ENCODE measurements at regions not wholly inside any gene's neighbourhood (a gene's known extent, or its start where the extent isn't known, plus 50 kb on each side); places are given as distances from the start of the nearest gene placed in this dataset.

- no peak for TF ChIP-seq ZNF621 (tag by site-specific recombination; IDR thresholded peaks at IDR 0.05)
- TF ChIP-seq ZNF274 (IDR thresholded peaks at IDR 0.05; ENCODE audit: low read length): no peak
- TF ChIP-seq ZNF274 (tag by site-specific recombination; IDR thresholded peaks at IDR 0.05; ENCODE audit: borderline replicate concordance): no peak
- TF ChIP-seq CTCF (tag by site-specific recombination; IDR thresholded peaks at IDR 0.05): no peak
- H3K4me1 ChIP-seq (ENCODE audit: control insufficient read depth, insufficient read depth, low read length): no peaks in the 10 kb centered on the region
- H3K4me3 ChIP-seq (ENCODE audit: low read depth, low read length): no peak overlapping the region
- ChIA-PET CTCF (no interaction called here), POLR2A (interaction anchor here (0.6 kb wide), 1 partner anchor 195 kb away, joined by 3 read pairs; no protein-coding TSS in a partner anchor)
- H3K9me3 ChIP-seq (ENCODE audit: control insufficient read depth, insufficient read depth, low read depth, low read length): no peaks in the 10 kb centered on the region
- H3K27ac ChIP-seq (ENCODE audit: extremely low read depth, low read depth, low read length): no peak overlapping the region
- no peaks in the 10 kb centered on the region for H3K36me3 ChIP-seq (ENCODE audit: control insufficient read depth in 2 of 2, insufficient read depth in 1 of 2, low read length in 2 of 2)
Observed at GRCh38 chr13:44241638-44242037, 132.0 kb upstream of the SERP2 start.

GRCh38 chr13:44242766-44243165 is 130.9 kb upstream of the SERP2 start:
- ChIA-PET CTCF (interaction anchor here (0.7 to 1.1 kb wide), 3 partner anchors 9 to 335 kb away, joined by 3 to 7 read pairs (median 4); no protein-coding TSS in a partner anchor), POLR2A (interaction anchor here (1.0 kb wide), 1 partner anchor 194 kb away, joined by 6 read pairs; no protein-coding TSS in a partner anchor)
- H3K27ac ChIP-seq (ENCODE audit: extremely low read depth, low read depth, low read length): no peak overlapping the region
- no peaks in the 10 kb centered on the region for H3K9me3 ChIP-seq (ENCODE audit: control insufficient read depth, insufficient read depth, low read depth, low read length)
- no peak for TF ChIP-seq KLF1 (tag by site-specific recombination; IDR thresholded peaks at IDR 0.05)
- TF ChIP-seq ZNF768 (tag by site-specific recombination; IDR thresholded peaks at IDR 0.05): no peak
- TF ChIP-seq ZNF518A (tag by site-specific recombination; conservative IDR thresholded peaks at IDR 0.05; ENCODE audit: low read depth): no peak
- TF ChIP-seq CTCF (tag by site-specific recombination; IDR thresholded peaks at IDR 0.05): no peak
- no peak for TF ChIP-seq ZNF169 (tag by site-specific recombination; IDR thresholded peaks at IDR 0.05)
- H3K4me1 ChIP-seq (ENCODE audit: control insufficient read depth, insufficient read depth, low read length): no peaks in the 10 kb centered on the region
- no peak overlapping the region for H3K4me3 ChIP-seq (ENCODE audit: low read depth, low read length)
- H3K36me3 ChIP-seq (ENCODE audit: control insufficient read depth in 2 of 2, insufficient read depth in 1 of 2, low read length in 2 of 2): no peaks in the 10 kb centered on the region

GRCh38 chr13:44243198-44243857 is 130.3 kb upstream of the SERP2 start:
- no peaks in the 10 kb centered on the region for H3K9me3 ChIP-seq (ENCODE audit: control insufficient read depth, insufficient read depth, low read depth, low read length)
- no peak overlapping the region for H3K27ac ChIP-seq (ENCODE audit: extremely low read depth, low read depth, low read length)
- ChIA-PET POLR2A (interaction anchor here (1.0 kb wide), 1 partner anchor 193 kb away, joined by 6 read pairs; no protein-coding TSS in a partner anchor), CTCF (interaction anchor here (0.7 to 1.8 kb wide), 4 partner anchors 10 to 336 kb away, joined by 3 to 9 read pairs (median 6); no protein-coding TSS in a partner anchor)
- H3K36me3 ChIP-seq (ENCODE audit: control insufficient read depth in 2 of 2, insufficient read depth in 1 of 2, low read length in 2 of 2): no peaks in the 10 kb centered on the region
- no peak overlapping the region for H3K4me3 ChIP-seq (ENCODE audit: low read depth, low read length)
- no peak for TF ChIP-seq ZFP37 (tag by site-specific recombination; IDR thresholded peaks at IDR 0.05)
- TF ChIP-seq ZNF530 (tag by site-specific recombination; IDR thresholded peaks at IDR 0.05; ENCODE audit: low read depth): no peak
- no peaks in the 10 kb centered on the region for H3K4me1 ChIP-seq (ENCODE audit: control insufficient read depth, insufficient read depth, low read length)
